IPS DF 6.9 (cell line): ENCODE measurements at regions not wholly inside any gene's neighbourhood (a gene's known extent, or its start where the extent isn't known, plus 50 kb on each side); places are given as distances from the start of the nearest gene placed in this dataset.

Source experiments
- DNase-seq: peaks from one replicate; pipeline ENCODE4 v3.0.0-alpha.2; 2013; ENCODE audit warnings: low read depth, low spot score
- H3K27ac ChIP-seq: one replicate; pipeline ENCODE4 v1.5.1; 2013; ENCODE audit warnings: low read length, control low read depth
- H3K27me3 ChIP-seq: 2 replicates; pipeline ENCODE4 v1.6.1; 2013; ENCODE audit warnings: mild to moderate bottlenecking, low read length; ENCODE audit not compliant: control insufficient read depth, insufficient read depth
- H3K36me3 ChIP-seq: 2 replicates; pipeline ENCODE4 v1.6.1; 2013; ENCODE audit warnings: low read length; ENCODE audit not compliant: control insufficient read depth, insufficient read depth
- H3K4me1 ChIP-seq: 2 replicates; pipeline ENCODE4 v1.6.1; 2013; ENCODE audit warnings: low read length; ENCODE audit not compliant: control insufficient read depth, insufficient read depth
- H3K4me3 ChIP-seq: 2 replicates; pipeline ENCODE4 v1.5.1; 2013; ENCODE audit warnings: mild to moderate bottlenecking, low read length
- H3K9me3 ChIP-seq: 2 replicates; pipeline ENCODE4 v1.6.1; 2013; ENCODE audit warnings: low read length, inconsistent platforms; ENCODE audit not compliant: control insufficient read depth, insufficient read depth
- WGBS: extraction: QIAGEN DNeasy Blood & Tissue Kit; methylation state at CpG from one replicate; pipeline ENCODE4 v1.1.7; 2013; ENCODE audit warnings: mixed read lengths, missing lambda C conversion rate; ENCODE audit not compliant: insufficient read length, insufficient coverage; 5-methylcytosine and 5-hydroxymethylcytosine counted together

GRCh38 chr6:18586133-18586532, 199.0 kb downstream of the RNF144B start:
- Histone ChIP-seq H3K27me3 (no peaks in the 10 kb centered on the region), H3K4me1 (no peaks in the 10 kb centered on the region), H3K27ac (no peak overlapping the region), H3K4me3 (no peak overlapping the region), H3K36me3 (no peaks in the 10 kb centered on the region), H3K9me3 (no peaks in the 10 kb centered on the region)
- no CpG with 5 or more reads among the region's 8 CpGs for WGBS
- DNase-seq, result no peak

GRCh38 chr6:18595774-18596530, 208.8 kb downstream of the RNF144B start:
- no peak overlapping the region for H3K27ac ChIP-seq
- no peaks in the 10 kb centered on the region for H3K4me1 ChIP-seq
- H3K4me3 ChIP-seq, result no peak overlapping the region
- no peaks in the 10 kb centered on the region for H3K27me3 ChIP-seq
- WGBS, result no CpG with 5 or more reads among the region's 11 CpGs
- no peaks in the 10 kb centered on the region for H3K36me3 ChIP-seq
- peak; percentile 67 for DNase-seq
- H3K9me3 ChIP-seq, result no peaks in the 10 kb centered on the region

- Histone ChIP-seq H3K27ac (no peak overlapping the region), H3K9me3 (no peaks in the 10 kb centered on the region), H3K4me3 (no peak overlapping the region), H3K27me3 (no peaks in the 10 kb centered on the region), H3K36me3 (no peaks in the 10 kb centered on the region), H3K4me1 (no peaks in the 10 kb centered on the region)
- DNase-seq, result no peak
Observed at GRCh38 chr6:18596531-18596835, 209.3 kb downstream of the RNF144B start.

DNA sequence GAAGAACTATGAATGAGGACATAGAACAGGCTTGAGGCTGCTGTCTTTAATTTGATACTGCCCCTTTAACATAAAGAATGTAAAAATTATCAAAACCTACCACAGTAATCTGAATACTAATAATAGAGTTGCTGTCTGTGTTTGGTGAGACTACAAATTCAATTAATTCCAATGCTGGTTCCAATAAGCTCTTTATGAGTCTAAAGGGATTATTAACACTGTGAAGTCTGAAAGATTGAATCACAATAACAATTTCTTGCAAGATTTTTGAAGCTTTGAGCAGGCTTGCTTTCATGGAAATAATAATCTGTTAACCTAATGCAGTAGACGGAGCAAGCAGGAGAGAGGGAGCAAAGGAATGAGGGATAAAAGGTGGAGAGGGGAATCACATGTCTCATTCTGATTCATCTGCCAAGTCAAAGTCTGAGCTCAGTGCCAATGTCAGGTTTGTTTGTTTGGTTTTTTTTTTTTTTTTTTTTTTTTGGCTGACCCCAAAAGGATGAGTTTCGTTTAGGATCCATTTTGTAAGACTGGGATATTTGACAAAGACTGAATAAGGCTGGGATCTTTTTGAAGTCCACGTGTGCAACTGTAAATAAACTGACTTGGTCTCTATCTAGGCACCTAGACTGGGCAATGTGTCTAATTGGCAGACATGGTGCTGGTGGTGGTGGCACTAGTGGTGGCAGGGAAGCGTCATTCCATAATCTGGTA, 211.6 kb downstream of the RNF144B start:
- no peak overlapping the region for H3K4me3 ChIP-seq
- H3K9me3 ChIP-seq, result no peaks in the 10 kb centered on the region
- WGBS, result no CpG with 5 or more reads among the region's 4 CpGs
- H3K27ac ChIP-seq, result no peak overlapping the region
- no peaks in the 10 kb centered on the region for H3K27me3 ChIP-seq
- no peak for DNase-seq
- no peaks in the 10 kb centered on the region for H3K4me1 ChIP-seq
- no peaks in the 10 kb centered on the region for H3K36me3 ChIP-seq

- no peaks in the 10 kb centered on the region for H3K4me1 ChIP-seq
- H3K4me3 ChIP-seq, result no peak overlapping the region
- no peak for DNase-seq
- no peaks in the 10 kb centered on the region for H3K27me3 ChIP-seq
- H3K36me3 ChIP-seq, result no peaks in the 10 kb centered on the region
- H3K9me3 ChIP-seq, result no peaks in the 10 kb centered on the region
- WGBS, result no CpG with 5 or more reads among the region's 2 CpGs
- no peak overlapping the region for H3K27ac ChIP-seq
Observed at GRCh38 chr6:18600255-18600654, 213.1 kb downstream of the RNF144B start.

- Histone ChIP-seq H3K4me3 (no peak overlapping the region), H3K36me3 (no peaks in the 10 kb centered on the region), H3K9me3 (no peaks in the 10 kb centered on the region), H3K27ac (no peak overlapping the region), H3K27me3 (no peaks in the 10 kb centered on the region), H3K4me1 (no peaks in the 10 kb centered on the region)
- DNase-seq, result no peak
- WGBS, result no CpG with 5 or more reads among the region's 5 CpGs
Observed at GRCh38 chr6:18601516-18602020, 214.4 kb downstream of the RNF144B start.

GRCh38 chr6:18602931-18603330, 215.8 kb downstream of the RNF144B start:
- Histone ChIP-seq H3K36me3 (no peaks in the 10 kb centered on the region), H3K9me3 (no peaks in the 10 kb centered on the region), H3K4me3 (no peak overlapping the region), H3K27ac (no peak overlapping the region), H3K4me1 (no peaks in the 10 kb centered on the region), H3K27me3 (no peaks in the 10 kb centered on the region)
- WGBS, result no CpG with 5 or more reads among the region's 2 CpGs
- no peak for DNase-seq

DNA sequence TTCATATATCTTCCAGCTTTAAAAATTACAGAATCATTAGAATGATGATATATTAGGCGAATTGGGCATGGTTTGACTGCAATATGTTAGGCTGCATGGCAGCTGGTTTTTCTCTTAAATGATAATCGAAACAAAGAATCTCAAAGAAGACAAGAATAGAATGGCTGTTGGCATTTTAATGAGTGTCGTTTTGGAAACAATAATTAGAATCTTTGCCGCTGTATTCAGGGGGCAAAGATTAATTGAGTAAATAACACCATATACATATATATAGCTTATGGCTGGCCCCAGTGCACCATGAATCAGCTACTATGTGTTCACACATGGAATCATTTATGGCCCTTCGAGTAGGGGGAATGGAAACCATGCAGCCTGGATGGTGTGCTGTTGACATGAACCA, 216.2 kb downstream of the RNF144B start:
- Histone ChIP-seq H3K27me3 (no peaks in the 10 kb centered on the region), H3K4me3 (no peak overlapping the region), H3K4me1 (no peaks in the 10 kb centered on the region), H3K36me3 (no peaks in the 10 kb centered on the region), H3K9me3 (no peaks in the 10 kb centered on the region), H3K27ac (no peak overlapping the region)
- DNase-seq, result no peak
- no CpG with 5 or more reads among the region's 5 CpGs for WGBS

DNA sequence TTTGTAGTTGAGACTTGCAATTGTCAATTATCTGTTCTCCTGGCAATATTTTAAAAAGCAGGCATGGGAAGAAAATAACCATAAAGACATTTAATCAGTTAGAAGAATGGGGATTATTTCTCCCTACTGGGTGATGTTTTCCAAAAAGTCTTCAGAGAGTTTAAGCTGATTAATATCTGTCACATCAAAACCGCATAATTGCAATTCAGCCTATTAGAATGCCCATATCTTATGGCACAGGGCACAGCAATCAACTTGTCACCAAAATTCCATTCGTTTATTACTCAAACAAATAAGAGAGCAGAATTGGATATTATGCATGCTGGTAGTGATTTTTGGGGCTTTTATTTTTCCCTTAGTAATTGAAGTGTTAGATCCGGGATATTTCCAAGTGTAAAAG, 218.7 kb downstream of the RNF144B start:
- no CpG with 5 or more reads among the region's 3 CpGs for WGBS
- no peak overlapping the region for H3K27ac ChIP-seq

DNA sequence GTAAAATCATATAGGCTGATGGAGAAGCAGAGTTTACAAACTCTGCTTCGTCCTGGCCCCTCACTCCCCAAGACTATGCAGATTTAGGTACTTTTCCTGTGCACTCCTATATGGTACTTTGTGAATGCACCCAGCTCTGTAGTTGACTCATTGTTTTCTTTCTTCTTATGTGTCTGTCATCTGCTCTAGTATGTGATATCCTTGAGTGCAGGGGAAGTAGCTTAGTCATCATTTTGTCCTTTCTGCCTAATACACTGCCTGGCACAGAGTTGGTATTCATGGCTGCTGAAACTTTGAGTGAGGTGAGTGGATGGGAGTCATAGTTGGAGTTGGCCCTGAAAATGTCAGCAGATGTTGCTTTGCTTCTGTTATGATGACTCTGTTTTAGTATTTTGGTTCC, 222.6 kb downstream of the RNF144B start:
- H3K27me3 ChIP-seq, result no peaks in the 10 kb centered on the region
- H3K9me3 ChIP-seq, result no peaks in the 10 kb centered on the region
- no peaks in the 10 kb centered on the region for H3K4me1 ChIP-seq
- no peak overlapping the region for H3K4me3 ChIP-seq
- H3K36me3 ChIP-seq, result no peaks in the 10 kb centered on the region
- H3K27ac ChIP-seq, result no peak overlapping the region
- no CpG with 5 or more reads among the region's 1 CpG for WGBS
- no peak for DNase-seq

More for the DNA sequence above, 218.7 kb downstream of the RNF144B start:
- no peaks in the 10 kb centered on the region for H3K36me3 ChIP-seq
- no peaks in the 10 kb centered on the region for H3K27me3 ChIP-seq
- H3K9me3 ChIP-seq, result no peaks in the 10 kb centered on the region
- H3K4me1 ChIP-seq, result no peaks in the 10 kb centered on the region
- H3K4me3 ChIP-seq, result no peak overlapping the region
- no peak for DNase-seq
